HG02798 (cell line): ENCODE measurements at regions not wholly inside any gene's neighbourhood (a gene's known extent, or its start where the extent isn't known, plus 50 kb on each side); places are given as distances from the start of the nearest gene placed in this dataset.

Source experiments
- ATAC-seq: cut with Tn5 transposase; IDR thresholded peaks from one replicate; pipeline ENCODE4 v1.9.1; 2021; ENCODE audit warnings: mild to moderate bottlenecking; ENCODE audit not compliant: unreplicated experiment, poor library complexity

DNA sequence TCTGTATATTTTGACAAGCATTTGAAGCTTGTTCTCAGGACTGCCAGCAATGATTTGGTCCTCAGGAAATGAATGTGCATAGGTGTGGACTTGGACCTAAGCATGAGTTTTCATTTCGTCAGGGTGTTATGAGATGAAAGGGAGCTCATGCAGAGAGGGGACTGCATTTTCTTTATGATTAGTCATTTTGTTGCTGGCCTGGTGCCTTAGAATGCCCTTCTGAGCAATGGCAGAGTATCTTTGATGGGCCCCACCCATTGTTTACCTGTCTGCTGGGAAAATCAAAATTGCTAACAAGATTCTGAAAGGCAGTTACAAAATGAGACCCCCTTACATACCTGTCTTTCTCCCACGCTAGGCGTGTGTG is 51.5 kb upstream of the MTHFD1L start:
- peak; percentile 56 for ATAC-seq
